ENCODE measurements at regions not wholly inside any gene's neighbourhood (a gene's known extent, or its start where the extent isn't known, plus 50 kb on each side); places are given as distances from the start of the nearest gene placed in this dataset.

DNA sequence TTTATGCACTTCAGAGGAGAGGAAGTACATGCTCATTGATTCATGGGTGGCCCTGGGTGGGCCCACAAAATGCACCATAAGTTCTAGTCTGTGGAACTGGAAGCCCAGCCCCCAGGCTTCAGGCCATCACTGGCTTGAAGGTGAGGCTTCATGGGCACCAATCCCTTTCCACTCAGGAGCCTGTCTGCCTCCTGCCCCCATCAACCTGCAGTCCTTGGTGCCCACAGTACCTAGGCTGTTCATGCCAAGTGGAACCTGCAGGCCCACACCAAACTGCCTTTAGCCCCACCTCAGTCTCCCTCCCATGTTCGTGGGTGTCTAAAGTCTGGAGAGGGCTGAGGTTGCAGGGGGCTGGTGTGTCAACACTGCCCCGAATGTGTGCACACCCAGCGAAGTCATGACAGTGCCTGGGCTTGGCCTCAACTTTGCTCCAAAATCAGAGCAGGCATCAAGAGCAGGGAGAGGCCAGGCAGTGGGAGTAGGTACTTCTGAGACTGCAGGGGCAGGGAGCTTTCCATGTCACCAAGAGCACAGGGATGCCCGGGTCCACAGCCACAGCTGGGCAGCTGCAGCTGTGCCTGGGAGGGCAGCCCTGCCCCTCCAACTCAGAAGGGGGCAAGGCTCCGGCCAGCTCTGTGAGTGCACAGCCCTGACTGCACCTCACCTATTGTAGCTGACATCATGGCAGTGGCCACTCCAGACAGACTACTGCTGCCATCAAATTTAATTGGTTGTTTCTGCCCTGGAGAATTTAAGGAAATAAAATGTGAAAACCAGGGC is 1250.4 kb upstream of the IGFBP7 start:
- no peak for TF ChIP-seq POLR2A (IDR thresholded peaks at IDR 0.05)
- TF ChIP-seq, protein P1, sequence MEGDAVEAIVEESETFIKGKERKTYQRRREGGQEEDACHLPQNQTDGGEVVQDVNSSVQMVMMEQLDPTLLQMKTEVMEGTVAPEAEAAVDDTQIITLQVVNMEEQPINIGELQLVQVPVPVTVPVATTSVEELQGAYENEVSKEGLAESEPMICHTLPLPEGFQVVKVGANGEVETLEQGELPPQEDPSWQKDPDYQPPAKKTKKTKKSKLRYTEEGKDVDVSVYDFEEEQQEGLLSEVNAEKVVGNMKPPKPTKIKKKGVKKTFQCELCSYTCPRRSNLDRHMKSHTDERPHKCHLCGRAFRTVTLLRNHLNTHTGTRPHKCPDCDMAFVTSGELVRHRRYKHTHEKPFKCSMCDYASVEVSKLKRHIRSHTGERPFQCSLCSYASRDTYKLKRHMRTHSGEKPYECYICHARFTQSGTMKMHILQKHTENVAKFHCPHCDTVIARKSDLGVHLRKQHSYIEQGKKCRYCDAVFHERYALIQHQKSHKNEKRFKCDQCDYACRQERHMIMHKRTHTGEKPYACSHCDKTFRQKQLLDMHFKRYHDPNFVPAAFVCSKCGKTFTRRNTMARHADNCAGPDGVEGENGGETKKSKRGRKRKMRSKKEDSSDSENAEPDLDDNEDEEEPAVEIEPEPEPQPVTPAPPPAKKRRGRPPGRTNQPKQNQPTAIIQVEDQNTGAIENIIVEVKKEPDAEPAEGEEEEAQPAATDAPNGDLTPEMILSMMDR (IDR thresholded peaks at IDR 0.05), result no peak
